GM19238 (cell line): ENCODE measurements at regions not wholly inside any gene's neighbourhood (a gene's known extent, or its start where the extent isn't known, plus 50 kb on each side); places are given as distances from the start of the nearest gene placed in this dataset.
"Not testable (repeated sequence)": the region's sequence is repeated elsewhere in the genome, so short reads cannot be mapped to it uniquely, and the experiment has no call there.

Experiments used
- DNase-seq: peaks from one replicate; pipeline ENCODE4 v3.0.0; 2011; ENCODE audit warnings: low spot score; ENCODE audit not compliant: insufficient read length

DNA sequence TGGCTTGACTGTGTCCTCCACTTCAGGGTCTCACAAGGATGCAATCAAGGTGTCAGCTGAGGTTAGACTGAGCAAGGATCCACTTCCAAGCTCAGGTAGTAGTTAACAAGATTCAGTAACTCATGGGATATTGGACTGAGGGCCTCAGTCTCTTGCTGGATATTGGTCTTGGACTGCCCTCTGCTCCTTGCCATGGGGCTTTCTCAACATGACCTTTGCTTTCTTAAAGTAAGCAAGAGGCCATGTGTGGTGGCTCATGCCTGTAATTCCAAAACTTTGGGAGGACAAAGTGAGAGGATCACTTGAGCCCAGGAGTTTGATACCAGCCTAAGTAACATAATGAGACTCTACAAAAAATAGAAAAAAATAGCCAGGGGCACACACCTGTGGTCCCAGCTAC, 231.3 kb upstream of the AMIGO2 start:
- DNase-seq = no peak

- no peak for DNase-seq
Observed at GRCh38 chr12:47308672-47309071, 228.9 kb upstream of the AMIGO2 start.

DNA sequence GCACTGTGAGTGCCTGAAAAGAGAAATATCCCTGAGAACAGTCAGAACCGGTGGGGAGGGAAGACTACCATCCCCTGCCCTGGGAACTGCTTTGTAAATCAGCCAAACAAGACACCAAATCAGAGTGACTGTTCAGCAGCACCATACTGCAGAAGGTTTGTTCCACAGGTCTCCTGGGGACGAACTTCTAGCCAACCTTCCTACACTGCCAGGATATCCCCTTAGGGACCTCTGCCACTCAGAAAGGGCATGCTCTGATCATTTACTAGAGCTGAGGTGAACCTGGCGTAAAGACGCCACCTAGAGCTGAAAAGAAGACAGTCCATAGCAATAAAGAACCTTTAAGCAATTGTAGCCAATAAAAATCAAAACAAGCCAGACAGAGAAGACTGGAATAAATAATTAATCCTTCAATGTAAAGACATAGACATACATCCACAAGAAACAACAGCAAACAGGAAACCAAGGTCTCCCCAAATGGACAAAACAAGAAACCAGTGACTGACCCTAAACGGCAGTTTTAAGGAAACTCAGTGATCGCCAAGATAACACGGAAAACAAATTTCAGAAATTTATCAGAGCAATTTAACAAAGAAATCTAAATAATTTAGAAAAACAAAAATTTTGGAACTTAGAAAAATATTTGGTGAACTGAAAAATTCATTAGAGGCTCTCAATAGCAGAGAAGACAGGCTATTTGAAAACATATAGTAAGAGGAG, 228.1 kb upstream of the AMIGO2 start:
- DNase-seq = peak; percentile 22

GRCh38 chr12:47306773-47307679, 227.3 kb upstream of the AMIGO2 start:
- DNase-seq = not testable (repeated sequence)

GRCh38 chr12:47306130-47306529, 226.4 kb upstream of the AMIGO2 start:
- no peak for DNase-seq

- DNase-seq = no peak
Observed at GRCh38 chr12:47305464-47305863, 225.7 kb upstream of the AMIGO2 start.

DNA sequence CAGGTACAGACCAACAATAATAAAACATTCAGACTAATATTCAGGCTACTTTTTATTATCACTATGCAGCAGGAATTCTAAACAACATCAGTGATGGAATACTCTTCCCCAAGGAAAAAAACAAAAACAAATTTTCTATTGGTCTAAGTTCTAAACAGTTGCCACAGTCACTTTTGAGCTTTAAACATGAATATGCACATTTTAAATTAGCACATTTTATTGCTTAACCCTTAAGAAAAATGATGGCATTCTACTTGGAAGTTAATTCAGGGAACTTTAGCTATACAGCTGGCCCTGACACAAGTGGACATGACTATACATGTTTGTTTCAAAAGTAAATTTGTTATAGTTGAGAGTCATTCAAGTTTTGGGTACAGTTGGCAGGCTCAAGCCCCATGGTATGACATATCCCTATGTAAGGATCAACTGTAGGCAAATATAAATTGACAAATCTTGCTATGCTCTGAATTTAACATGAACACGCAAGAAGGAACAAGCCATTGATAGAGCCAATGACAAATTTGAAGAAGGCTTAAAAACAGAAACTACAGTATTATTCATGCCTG, 224.3 kb upstream of the AMIGO2 start:
- no peak for DNase-seq

- DNase-seq = no peak
Observed at GRCh38 chr12:47303207-47303606, 223.4 kb upstream of the AMIGO2 start.

- peak; percentile 13 for DNase-seq
Observed at GRCh38 chr12:47302111-47302671, 222.4 kb upstream of the AMIGO2 start.

- no peak for DNase-seq
Observed at GRCh38 chr12:47299586-47299985, 219.8 kb upstream of the AMIGO2 start.

DNA sequence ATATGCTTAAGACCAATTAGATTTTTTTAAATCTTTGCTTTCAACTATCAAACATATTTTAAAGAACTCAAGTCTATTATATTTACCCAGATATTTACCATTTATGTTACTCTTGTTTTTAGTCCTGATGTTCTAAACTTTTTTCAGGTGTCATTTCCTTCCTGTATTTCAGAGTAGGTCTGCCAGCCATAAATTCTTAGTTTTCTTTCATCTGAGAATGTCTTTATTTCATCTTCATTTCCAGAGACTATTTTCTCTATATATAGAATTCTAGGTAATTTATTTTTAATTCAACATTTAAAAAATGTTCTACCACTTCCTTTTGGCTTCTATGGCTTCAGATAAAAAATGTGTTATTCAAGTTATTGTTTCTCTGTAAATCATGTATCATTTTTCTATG, 218.2 kb upstream of the AMIGO2 start:
- DNase-seq = no peak

DNA sequence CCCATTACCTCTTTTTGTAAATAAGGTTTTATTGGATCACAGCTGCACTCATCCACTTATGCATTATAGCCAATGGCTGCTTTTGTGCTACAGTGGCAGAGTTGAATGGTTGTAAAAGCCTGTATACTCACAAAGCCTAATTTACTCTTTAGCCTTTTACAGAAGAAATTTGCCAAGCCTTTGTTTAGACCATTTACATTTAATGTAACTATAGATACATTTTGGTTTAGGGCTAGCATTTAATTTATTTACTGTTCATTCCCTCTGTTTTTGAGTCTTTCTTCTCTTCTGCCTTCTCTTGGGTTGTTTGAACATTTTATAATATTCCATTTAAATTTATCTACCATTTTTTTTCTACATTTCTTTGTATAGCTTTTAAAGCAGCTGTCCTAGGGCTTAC, 217.1 kb upstream of the AMIGO2 start:
- DNase-seq = no peak

DNA sequence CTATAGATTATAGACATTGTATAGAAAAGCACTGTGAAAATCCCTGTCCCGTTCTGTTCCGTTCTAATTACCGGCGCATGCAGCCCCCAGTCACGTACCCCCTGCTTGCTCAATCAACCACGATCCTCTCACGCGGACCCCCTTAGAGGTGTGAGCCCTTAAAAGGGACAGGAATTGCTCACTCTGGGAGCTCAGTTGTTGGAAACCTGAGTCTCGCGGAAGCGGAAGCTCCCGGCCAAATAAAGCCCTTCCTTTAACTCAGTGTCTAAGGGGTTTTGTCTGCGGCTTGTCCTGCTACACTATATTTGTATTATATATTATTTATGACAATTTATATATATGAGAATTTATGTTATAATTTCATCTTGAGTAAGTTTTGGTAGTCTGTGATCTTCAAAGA, 213.6 kb upstream of the AMIGO2 start:
- no peak for DNase-seq

DNA sequence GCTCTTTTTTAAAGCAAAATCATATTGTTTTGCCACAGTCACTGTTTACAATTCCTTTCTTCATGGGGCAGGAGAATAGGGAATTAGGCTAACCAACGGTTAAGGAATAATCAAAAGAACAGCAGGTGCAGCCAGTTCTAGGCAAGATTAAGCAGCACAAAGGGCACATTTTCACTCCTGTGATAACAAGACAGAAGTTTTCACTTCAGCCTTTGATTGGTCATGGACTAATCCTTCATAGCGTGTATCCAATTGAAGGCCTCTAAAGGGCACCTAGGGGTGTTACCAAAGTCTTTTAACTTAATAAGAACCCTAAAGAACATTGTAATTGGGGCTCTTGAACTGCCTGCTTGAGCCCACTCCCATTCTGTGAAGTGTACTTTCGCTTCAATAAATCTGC, 206.9 kb upstream of the AMIGO2 start:
- no peak for DNase-seq
